Neural cell (in vitro differentiated cells): ENCODE measurements at regions not wholly inside any gene's neighbourhood (a gene's known extent, or its start where the extent isn't known, plus 50 kb on each side); places are given as distances from the start of the nearest gene placed in this dataset.

Experiments used
- H2AFZ ChIP-seq: fragments of 200-600, 300-800 bp; sonication (generic), shearing (Covaris generic); 2 replicates; pipeline ENCODE4 v1.6.0; 2014; ENCODE audit warnings: low read depth, mild to moderate bottlenecking, antibody characterized with exemption, low read length, moderate library complexity
- H3F3A ChIP-seq: fragments of 200-600 bp; shearing (Covaris generic); 2 replicates; pipeline ENCODE4 v1.6.1; 2016; ENCODE audit warnings: mild to moderate bottlenecking, moderate library complexity, mixed read lengths, antibody characterized with exemption, low read length; ENCODE audit not compliant: insufficient read depth, poor library complexity, severe bottlenecking
- H3K27ac ChIP-seq: fragments of 200-600, 300-800 bp; sonication (generic), shearing (Covaris generic); 2 replicates; pipeline ENCODE4 v1.5.1; 2014; ENCODE audit warnings: mild to moderate bottlenecking, low read length, moderate library complexity
- H3K27me3 ChIP-seq: fragments of 300-800, 200-600 bp; sonication (generic), shearing (Covaris generic); 2 replicates; pipeline ENCODE4 v1.6.0; 2014; ENCODE audit warnings: mild to moderate bottlenecking, low read depth, low read length, moderate library complexity; ENCODE audit not compliant: insufficient read depth
- H3K36me3 ChIP-seq: fragments of 300-800, 200-600 bp; sonication (generic), shearing (Covaris generic); 2 replicates; pipeline ENCODE4 v1.5.1; 2014; ENCODE audit warnings: mild to moderate bottlenecking, antibody characterized with exemption, low read length, moderate library complexity; ENCODE audit not compliant: insufficient read depth
- H3K4me2 ChIP-seq: fragments of 300-800, 200-600 bp; sonication (generic), shearing (Covaris generic); 2 replicates; pipeline ENCODE4 v1.6.0; 2014; ENCODE audit warnings: mild to moderate bottlenecking, low read length
- H3K4me3 ChIP-seq: fragments of 300-800, 200-600 bp; sonication (generic), shearing (Covaris generic); 2 replicates; pipeline ENCODE4 v1.5.1; 2014; ENCODE audit warnings: mild to moderate bottlenecking, low read length, moderate library complexity
- H3K79me2 ChIP-seq: fragments of 200-600 bp; shearing (Covaris generic); replicated peaks from 2 replicates; pipeline ENCODE4 v1.6.0; 2014; ENCODE audit warnings: mild to moderate bottlenecking, low read length, moderate library complexity; ENCODE audit not compliant: insufficient read depth
- H3K9ac ChIP-seq: fragments of 300-800, 200-600 bp; sonication (generic), shearing (Covaris generic); 2 replicates; pipeline ENCODE4 v1.6.1; 2016; ENCODE audit warnings: mild to moderate bottlenecking, low read length, mixed read lengths
- H3K9me2 ChIP-seq: fragments of 200-600 bp; shearing (Covaris generic); 2 replicates; pipeline ENCODE4 v1.6.1; 2016; ENCODE audit warnings: mild to moderate bottlenecking, low read length, mixed read lengths; ENCODE audit not compliant: insufficient read depth
- H3K9me3 ChIP-seq: fragments of 200-600, 300-800 bp; sonication (generic), shearing (Covaris generic); 2 replicates; pipeline ENCODE4 v1.6.1; 2016; ENCODE audit warnings: mild to moderate bottlenecking, mixed run types, low read length, moderate library complexity, mixed read lengths
- H4K20me1 ChIP-seq: fragments of 200-600 bp; shearing (Covaris generic); 2 replicates; pipeline ENCODE4 v1.6.1; 2016; ENCODE audit warnings: mild to moderate bottlenecking, mixed run types; ENCODE audit not compliant: insufficient read depth
- CTCF ChIP-seq: fragments of 450-650 bp; IDR thresholded peaks from 2 replicates; pipeline ENCODE4 v1.5.1; 2014; ENCODE audit warnings: antibody characterized with exemption, mild to moderate bottlenecking, moderate library complexity; ENCODE audit not compliant: poor library complexity, severe bottlenecking
- EP300 ChIP-seq: fragments of 450-650 bp; conservative IDR thresholded peaks from 2 replicates; pipeline ENCODE4 v1.6.1; 2014; ENCODE audit warnings: antibody characterized with exemption, mild to moderate bottlenecking, moderate library complexity; ENCODE audit not compliant: poor library complexity, severe bottlenecking
- EZH2 ChIP-seq: fragments of 200-600, 300-800 bp; shearing (Covaris generic), sonication (generic); IDR thresholded peaks from 2 replicates; pipeline ENCODE4 v1.6.1; 2014; ENCODE audit warnings: antibody characterized with exemption, low read length, borderline replicate concordance, mild to moderate bottlenecking; ENCODE audit not compliant: insufficient read depth, poor library complexity, severe bottlenecking
- MXI1 ChIP-seq: fragments of 450-650 bp; conservative IDR thresholded peaks from 2 replicates; pipeline ENCODE4 v1.6.1; 2014; ENCODE audit warnings: antibody characterized with exemption, mild to moderate bottlenecking; ENCODE audit not compliant: poor library complexity, severe bottlenecking
- POLR2AphosphoS5 ChIP-seq: IDR thresholded peaks from 2 replicates; pipeline ENCODE4 v1.6.1; 2012
- RAD21 ChIP-seq: fragments of 450-650 bp; conservative IDR thresholded peaks from 2 replicates; pipeline ENCODE4 v1.6.1; 2014; ENCODE audit warnings: antibody characterized with exemption, mild to moderate bottlenecking, moderate library complexity
- REST ChIP-seq: IDR thresholded peaks from 2 replicates; pipeline ENCODE4 v1.6.1; 2012; ENCODE audit warnings: borderline replicate concordance
- SMC3 ChIP-seq: fragments of 450-650 bp; conservative IDR thresholded peaks from 2 replicates; pipeline ENCODE4 v1.6.1; 2014; ENCODE audit warnings: antibody characterized with exemption, mild to moderate bottlenecking, moderate library complexity; ENCODE audit not compliant: poor library complexity
- TAF1 ChIP-seq: IDR thresholded peaks from 2 replicates; pipeline ENCODE4 v1.6.1; 2012; ENCODE audit warnings: low read depth

GRCh38 chr13:38537051-38537450 lies 149.8 kb upstream of the FREM2 start:
- no peak overlapping the region for H3K4me3 ChIP-seq
- H3K9ac ChIP-seq, result no peak overlapping the region
- H3K36me3 ChIP-seq, result no peaks in the 10 kb centered on the region
- H3K79me2 ChIP-seq, result no peaks in the 10 kb centered on the region
- H3K27ac ChIP-seq, result no peak overlapping the region
- no peaks in the 10 kb centered on the region for H3F3A ChIP-seq
- TF ChIP-seq REST (no peak), SMC3 (no peak), POLR2AphosphoS5 (no peak), TAF1 (no peak), CTCF (no peak), EP300 (no peak), EZH2 (no peak), RAD21 (no peak), MXI1 (no peak)
- no peaks in the 10 kb centered on the region for H4K20me1 ChIP-seq
- no peak overlapping the region for H3K4me2 ChIP-seq
- H3K27me3 ChIP-seq, result no peaks in the 10 kb centered on the region
- no peaks in the 10 kb centered on the region for H3K9me2 ChIP-seq
- no peak overlapping the region for H2AFZ ChIP-seq
- no peaks in the 10 kb centered on the region for H3K9me3 ChIP-seq

- H3K9ac ChIP-seq, result no peak overlapping the region
- H3K4me2 ChIP-seq, result no peak overlapping the region
- TF ChIP-seq SMC3 (no peak), EP300 (no peak)
- H3K79me2 ChIP-seq, result no peaks in the 10 kb centered on the region
- H3F3A ChIP-seq, result no peaks in the 10 kb centered on the region
- no peaks in the 10 kb centered on the region for H3K9me2 ChIP-seq
- no peaks in the 10 kb centered on the region for H3K9me3 ChIP-seq
- H3K27me3 ChIP-seq, result no peaks in the 10 kb centered on the region
- no peak overlapping the region for H3K4me3 ChIP-seq
- no peaks in the 10 kb centered on the region for H4K20me1 ChIP-seq
- H2AFZ ChIP-seq, result no peak overlapping the region
- H3K27ac ChIP-seq, result peak overlapping the region; percentile 32
- H3K36me3 ChIP-seq, result no peaks in the 10 kb centered on the region
Observed at GRCh38 chr13:38538422-38538821, 148.5 kb upstream of the FREM2 start.

DNA sequence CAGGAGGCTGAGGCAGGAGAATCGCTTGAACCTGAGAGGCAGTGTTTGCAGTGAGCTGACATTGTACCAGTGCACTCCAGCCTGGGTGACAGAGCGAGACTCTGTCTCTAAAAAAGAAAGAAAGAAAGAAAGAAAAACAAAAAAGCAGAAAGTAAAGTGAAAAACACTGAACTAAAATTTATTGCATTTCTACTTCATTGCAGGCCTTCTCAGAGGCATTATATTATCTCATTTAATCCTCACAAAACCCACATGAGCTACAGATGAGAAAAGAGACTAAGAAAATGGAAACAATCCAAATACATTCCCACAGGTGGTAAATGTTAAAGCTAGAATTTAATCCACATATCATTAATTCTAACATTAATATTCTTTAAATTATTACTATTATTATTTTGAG lies 147.2 kb upstream of the FREM2 start:
- H3K79me2 ChIP-seq, result no peaks in the 10 kb centered on the region
- no peaks in the 10 kb centered on the region for H3K9me3 ChIP-seq
- no peaks in the 10 kb centered on the region for H3F3A ChIP-seq
- no peak for TF ChIP-seq TAF1
- TF ChIP-seq MXI1, result no peak
- no peak for TF ChIP-seq SMC3
- TF ChIP-seq RAD21, result no peak
- no peak for TF ChIP-seq EZH2
- TF ChIP-seq REST, result no peak
- TF ChIP-seq EP300, result no peak
- no peak for TF ChIP-seq CTCF
- TF ChIP-seq POLR2AphosphoS5, result no peak
- no peak overlapping the region for H3K27ac ChIP-seq
- no peak overlapping the region for H2AFZ ChIP-seq
- no peaks in the 10 kb centered on the region for H3K27me3 ChIP-seq
- no peaks in the 10 kb centered on the region for H3K9me2 ChIP-seq
- no peak overlapping the region for H3K4me2 ChIP-seq
- H4K20me1 ChIP-seq, result no peaks in the 10 kb centered on the region
- no peak overlapping the region for H3K4me3 ChIP-seq
- no peak overlapping the region for H3K9ac ChIP-seq
- H3K36me3 ChIP-seq, result no peaks in the 10 kb centered on the region
